ACHN (cell line): ENCODE measurements at regions not wholly inside any gene's neighbourhood (a gene's known extent, or its start where the extent isn't known, plus 50 kb on each side); places are given as distances from the start of the nearest gene placed in this dataset.

ENCODE experiments used
- DNase-seq: peaks from one replicate; pipeline ENCODE4 v3.0.0-alpha.2; 2015
- in situ Hi-C: cut with HindIII; loops from 2 replicates; pipeline ENCODE4 v1.10.0; 2017; ENCODE audit warnings: low sequenced_read_pairs, low pct_ligation_motif_present, low pct_unique_long_range_greater_than_20kb

- in situ Hi-C loops, result no loop called here
- DNase-seq, result no peak
These were observed 281.1 kb downstream of the PTPRU start for GRCh38 chr1:29517251-29518086.

GRCh38 chr1:29516063-29516820 is 279.9 kb downstream of the PTPRU start:
- DNase-seq, result no peak
- in situ Hi-C loops, result no loop called here

- in situ Hi-C loops, result no loop called here
- no peak for DNase-seq
These were observed 279.0 kb downstream of the PTPRU start for GRCh38 chr1:29515170-29515955.

- in situ Hi-C loops, result no loop called here
These were observed 278.2 kb downstream of the PTPRU start for GRCh38 chr1:29514361-29515169.

GRCh38 chr1:29513357-29513756 is 277.0 kb downstream of the PTPRU start:
- in situ Hi-C loops, result no loop called here

More at GRCh38 chr1:29514361-29515169, 278.2 kb downstream of the PTPRU start:
- no peak for DNase-seq

GRCh38 chr1:29511436-29511835 is 275.1 kb downstream of the PTPRU start:
- in situ Hi-C loops, result no loop called here
- no peak for DNase-seq

More at GRCh38 chr1:29513357-29513756, 277.0 kb downstream of the PTPRU start:
- DNase-seq, result peak; percentile 78

GRCh38 chr1:29508458-29509107 is 272.3 kb downstream of the PTPRU start:
- DNase-seq, result no peak
- in situ Hi-C loops, result no loop called here

GRCh38 chr1:29506678-29507225 is 270.4 kb downstream of the PTPRU start:
- in situ Hi-C loops, result no loop called here
- DNase-seq, result no peak

- DNase-seq, result no peak
These were observed 269.4 kb downstream of the PTPRU start for GRCh38 chr1:29505532-29506220.

GRCh38 chr1:29504709-29505410 is 268.5 kb downstream of the PTPRU start:
- in situ Hi-C loops, result no loop called here
- no peak for DNase-seq

More at GRCh38 chr1:29505532-29506220, 269.4 kb downstream of the PTPRU start:
- in situ Hi-C loops, result no loop called here

- no peak for DNase-seq
- in situ Hi-C loops, result no loop called here
These were observed 267.9 kb downstream of the PTPRU start for GRCh38 chr1:29504196-29504595.

- no peak for DNase-seq
- in situ Hi-C loops, result no loop called here
These were observed 266.9 kb downstream of the PTPRU start for GRCh38 chr1:29502911-29503840.

GRCh38 chr1:29502225-29502910 is 266.0 kb downstream of the PTPRU start:
- in situ Hi-C loops, result no loop called here
- no peak for DNase-seq

- no peak for DNase-seq
- in situ Hi-C loops, result no loop called here
These were observed 265.1 kb downstream of the PTPRU start for GRCh38 chr1:29501227-29501976.
